Small intestine (tissue), 7 donors: ENCODE measurements at regions not wholly inside any gene's neighbourhood (a gene's known extent, or its start where the extent isn't known, plus 50 kb on each side); places are given as distances from the start of the nearest gene placed in this dataset.

Source experiments
- DNase-seq, 2 donors: peaks; one replicate each; pipeline versions ENCODE4 v3.0.0 to v3.0.0-alpha.2; 2013
- FAIRE-seq: peaks from 2 replicates; lab custom pipeline; 2012; peaks lifted over from hg19 to GRCh38; lab: Jason Lieb, UNC
- H3K27ac ChIP-seq, 3 donors: one replicate each; pipeline ENCODE4 v1.5.1; 2013; ENCODE audit warnings: low read length in 2 of 3, mild to moderate bottlenecking in 2 of 3, control low read depth in 1 of 3, inconsistent platforms in 1 of 3, low read depth in 1 of 3, moderate library complexity in 1 of 3
- H3K27me3 ChIP-seq, 3 donors: one replicate each; pipeline ENCODE4 v1.6.1; 2013; ENCODE audit warnings: low read length in 3 of 3, inconsistent platforms in 1 of 3; ENCODE audit not compliant: control insufficient read depth in 3 of 3, insufficient read depth in 3 of 3
- H3K36me3 ChIP-seq, 3 donors: one replicate each; pipeline ENCODE4 v1.6.1; 2013; ENCODE audit warnings: low read length in 3 of 3, inconsistent platforms in 1 of 3, low read depth in 1 of 3, mild to moderate bottlenecking in 1 of 3, moderate library complexity in 1 of 3; ENCODE audit not compliant: control insufficient read depth in 3 of 3, insufficient read depth in 2 of 3
- H3K4me1 ChIP-seq, 3 donors: one replicate each; pipeline ENCODE4 v1.6.1; 2013; ENCODE audit warnings: low read length in 2 of 3, inconsistent platforms in 1 of 3, low read depth in 1 of 3, mild to moderate bottlenecking in 1 of 3, moderate library complexity in 1 of 3; ENCODE audit not compliant: control insufficient read depth in 3 of 3, insufficient read depth in 2 of 3
- H3K4me3 ChIP-seq, 3 donors: one replicate each; pipeline ENCODE4 v1.5.1; 2013; ENCODE audit warnings: low read length in 3 of 3, control low read depth in 1 of 3, inconsistent platforms in 1 of 3, low read depth in 1 of 3, mild to moderate bottlenecking in 1 of 3, moderate library complexity in 1 of 3
- H3K9me3 ChIP-seq, 2 donors: one replicate each; pipeline ENCODE4 v1.6.1; 2013; ENCODE audit warnings: low read depth in 1 of 2, low read length in 1 of 2; ENCODE audit not compliant: control insufficient read depth in 2 of 2, insufficient read depth in 1 of 2
- WGBS, 3 donors: extraction: QIAGEN DNeasy Blood & Tissue Kit; methylation state at CpG; one replicate each; pipeline ENCODE4 v1.1.7; 2013; 5-methylcytosine and 5-hydroxymethylcytosine counted together
- donor health status: healthy with polysubstance abuse.
- donor health status: control.
- donor health status: control.
- donor health status: Bipolar disorder and iron deficiency.
- donor health status: healthy.

DNA sequence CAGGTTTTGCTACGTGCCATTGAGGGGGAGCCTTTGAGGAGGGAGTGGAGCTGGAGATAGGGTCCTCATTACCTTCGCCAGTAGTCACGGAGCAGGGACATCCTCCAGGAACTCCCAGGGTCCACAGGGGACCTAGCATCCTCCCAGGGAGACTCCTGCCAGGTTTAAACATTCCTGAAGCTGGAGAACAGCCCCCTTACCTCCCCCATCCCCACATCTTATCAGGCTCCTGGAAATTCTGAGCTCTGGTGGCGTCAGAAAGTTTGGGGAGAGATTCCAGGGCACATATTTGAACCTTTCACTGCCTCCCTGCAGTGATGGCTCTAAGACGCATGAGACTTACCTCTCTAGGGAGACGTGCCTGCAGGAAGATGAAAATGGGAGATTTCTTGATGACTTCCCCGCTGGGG, 192.3 kb upstream of the GSC start:
- Histone ChIP-seq H3K9me3 (no peaks in the 10 kb centered on the region), H3K27me3 (peaks cover 0 to 3% (median 0%) of the 10 kb centered on the region in 3 donors), H3K36me3 (no peaks in the 10 kb centered on the region), H3K27ac (no peak overlapping the region), H3K4me1 (no peaks in the 10 kb centered on the region), H3K4me3 (no peak overlapping the region)
- FAIRE-seq (no peak), DNase-seq (no peak)
- WGBS, 3 donors: 41 to 58% (median 52%) methylated on average over 7 of the region's 7 CpGs

GRCh38 chr14:94961386-94962165, 191.7 kb upstream of the GSC start:
- Histone ChIP-seq H3K36me3 (no peaks in the 10 kb centered on the region), H3K4me3 (no peak overlapping the region), H3K27me3 (peaks cover 0 to 3% (median 0%) of the 10 kb centered on the region in 3 donors), H3K4me1 (no peaks in the 10 kb centered on the region), H3K9me3 (no peaks in the 10 kb centered on the region), H3K27ac (no peak overlapping the region)
- DNase-seq: no peak
- 49 to 72% (median 52%) methylated on average over 19 of the region's 19 CpGs for WGBS, 3 donors
- FAIRE-seq: no peak

- Histone ChIP-seq H3K4me1 (no peaks in the 10 kb centered on the region), H3K36me3 (no peaks in the 10 kb centered on the region), H3K27me3 (peaks cover 0 to 8% (median 0%) of the 10 kb centered on the region in 3 donors), H3K27ac (no peak overlapping the region), H3K9me3 (no peaks in the 10 kb centered on the region), H3K4me3 (no peak overlapping the region)
- FAIRE-seq (no peak), DNase-seq (no peak)
- 66 to 80% (median 70%) methylated on average over 9 of the region's 9 CpGs for WGBS, 3 donors
Measured at GRCh38 chr14:94960285-94961001, 190.5 kb upstream of the GSC start.

DNA sequence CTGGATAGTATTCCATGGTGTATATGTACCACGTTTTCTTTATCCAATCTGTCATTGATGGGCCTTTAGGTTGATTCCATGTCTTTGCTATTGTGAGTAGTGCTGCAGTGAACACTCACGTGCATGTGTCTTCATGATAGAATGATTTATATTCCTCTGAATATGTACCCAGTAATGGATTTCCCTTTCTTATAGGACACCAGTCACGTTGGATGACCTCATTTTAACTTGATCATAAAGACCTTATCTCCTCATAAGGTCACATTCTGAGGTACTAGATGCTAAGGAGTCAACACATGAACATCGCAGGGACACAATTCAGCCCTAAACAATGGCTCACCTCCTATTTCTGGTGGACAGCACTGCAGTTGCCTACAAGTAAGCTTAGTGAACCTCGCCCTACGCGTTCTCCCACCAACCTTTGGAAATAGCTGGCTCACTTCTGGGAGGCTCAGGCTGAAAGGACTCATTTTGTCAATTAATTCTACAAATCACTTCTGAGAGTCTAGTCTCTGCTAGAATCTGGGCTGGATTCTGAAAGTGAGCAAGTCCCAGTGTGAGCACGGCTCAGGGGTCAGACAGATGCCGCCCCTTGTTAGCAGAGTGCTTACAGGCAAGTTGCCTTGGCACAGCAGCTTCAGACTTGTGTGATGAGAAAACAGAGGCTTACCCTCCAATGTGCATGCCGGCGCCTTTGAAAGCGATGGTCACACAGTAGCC, 183.8 kb upstream of the GSC start:
- Histone ChIP-seq H3K27ac (no peak overlapping the region), H3K4me1 (no peaks in the 10 kb centered on the region), H3K4me3 (no peak overlapping the region), H3K9me3 (no peaks in the 10 kb centered on the region), H3K36me3 (no peaks in the 10 kb centered on the region), H3K27me3 (peaks cover 0 to 5% (median 0%) of the 10 kb centered on the region in 3 donors)
- DNase-seq (no peak), FAIRE-seq (no peak)
- 81 to 83% (median 82%) methylated on average over 12 of the region's 12 CpGs for WGBS, 3 donors

- WGBS, 3 donors: 77 to 81% (median 79%) methylated on average over 7 of the region's 7 CpGs
- Histone ChIP-seq H3K27ac (no peak overlapping the region), H3K4me1 (no peaks in the 10 kb centered on the region), H3K4me3 (no peak overlapping the region), H3K27me3 (peaks cover 0 to 5% (median 0%) of the 10 kb centered on the region in 3 donors), H3K36me3 (no peaks in the 10 kb centered on the region), H3K9me3 (peaks cover 0 to 3% of the 10 kb centered on the region in 2 donors)
- DNase-seq (no peak), FAIRE-seq (no peak)
Measured at GRCh38 chr14:94952097-94952496, 182.2 kb upstream of the GSC start.

DNA sequence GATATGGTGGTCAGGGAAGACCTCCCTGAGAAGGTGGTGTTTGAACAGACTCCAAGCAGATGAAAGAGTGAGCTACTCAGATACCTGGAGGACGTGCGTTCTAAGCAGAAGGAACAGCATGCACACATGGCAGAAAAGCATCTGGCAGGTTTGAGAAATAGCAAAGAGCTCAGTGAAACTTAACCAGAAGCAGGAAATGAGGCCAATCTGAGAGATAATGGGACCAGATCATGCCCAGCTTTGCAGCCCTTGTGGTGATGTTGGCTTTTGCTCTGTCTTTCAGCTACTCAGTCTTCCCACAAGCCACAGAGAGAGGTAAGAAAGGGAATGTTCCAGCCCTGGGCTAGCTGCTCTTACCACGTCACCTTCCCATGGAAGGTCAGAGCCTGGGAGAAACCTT, 176.3 kb upstream of the GSC start:
- DNase-seq (peak in 1 of 2 donors; percentile 21), FAIRE-seq (no peak)
- Histone ChIP-seq H3K27ac (no peak overlapping the region), H3K36me3 (no peaks in the 10 kb centered on the region), H3K4me3 (no peak overlapping the region), H3K27me3 (no peaks in the 10 kb centered on the region), H3K4me1 (no peaks in the 10 kb centered on the region), H3K9me3 (peaks cover 0 to 3% of the 10 kb centered on the region in 2 donors)
- 67 to 74% (median 71%) methylated on average over 3 of the region's 3 CpGs for WGBS, 3 donors

GRCh38 chr14:94945615-94946014, 175.7 kb upstream of the GSC start:
- H3K27me3 ChIP-seq: no peaks in the 10 kb centered on the region
- 82 to 87% (median 87%) methylated on average over 8 of the region's 8 CpGs for WGBS, 3 donors
- no peak for FAIRE-seq
- H3K4me1 ChIP-seq: no peaks in the 10 kb centered on the region
- H3K9me3 ChIP-seq: peaks cover 0 to 3% of the 10 kb centered on the region in 2 donors
- H3K27ac ChIP-seq: no peak overlapping the region
- DNase-seq: peak in 1 of 2 donors; percentile 20
- no peak overlapping the region for H3K4me3 ChIP-seq
- no peaks in the 10 kb centered on the region for H3K36me3 ChIP-seq

DNA sequence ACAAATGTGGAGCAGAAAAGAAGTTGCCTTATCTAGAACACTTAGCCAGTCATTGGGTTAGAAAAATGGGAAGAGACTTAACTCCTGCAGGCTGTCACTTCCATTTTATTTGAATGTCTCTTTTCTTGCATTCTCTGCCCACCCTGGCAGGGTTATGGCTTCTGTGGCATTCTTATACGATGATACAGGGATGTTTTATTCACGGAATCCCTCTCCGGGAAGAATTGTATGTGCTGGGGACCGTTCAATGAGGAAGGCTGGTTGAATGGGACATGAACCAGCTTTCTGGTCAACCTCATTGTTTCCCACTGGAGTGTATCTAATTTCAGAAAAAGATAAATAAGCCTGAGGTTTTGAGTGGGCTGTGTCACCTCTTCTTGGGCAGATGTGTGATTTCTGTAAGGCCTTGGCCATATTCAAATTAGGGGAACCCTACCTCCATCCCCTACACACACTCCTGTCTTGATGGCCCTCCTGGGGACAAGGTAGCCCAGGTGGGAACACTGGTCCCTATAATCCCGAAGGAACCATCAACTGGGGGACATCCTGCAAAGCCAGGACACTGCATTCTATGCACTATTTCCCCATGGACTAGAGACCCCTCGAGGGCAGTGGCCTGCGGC, 174.8 kb upstream of the GSC start:
- 90 to 91% (median 90%) methylated on average over 7 of the region's 7 CpGs for WGBS, 3 donors
- H3K4me3 ChIP-seq: no peak overlapping the region
- DNase-seq: no peak
- H3K9me3 ChIP-seq: peaks cover 0 to 3% of the 10 kb centered on the region in 2 donors
- H3K4me1 ChIP-seq: no peaks in the 10 kb centered on the region
- H3K27me3 ChIP-seq: no peaks in the 10 kb centered on the region
- H3K27ac ChIP-seq: no peak overlapping the region
- no peak for FAIRE-seq
- no peaks in the 10 kb centered on the region for H3K36me3 ChIP-seq
